K562 (cell line): ENCODE measurements at regions not wholly inside any gene's neighbourhood (a gene's known extent, or its start where the extent isn't known, plus 50 kb on each side); places are given as distances from the start of the nearest gene placed in this dataset.

ENCODE experiments used
- ATAC-seq: fragments of 200-7000 bp; cut with Tn5 transposase; 3 replicates; pipeline ENCODE4 v1.9.1; 2020; ENCODE audit warnings: moderate library complexity
- BruUV-seq: library from RNA; stranded (reverse); fragments of 400-500 nt; replicated peaks from 2 replicates; lab custom pipeline; 2021; lab: Mats Ljungman, UMichigan
- CTCF ChIA-PET: fragments of 300-600 bp; formaldehyde crosslinking; extraction: SDS; loops from one replicate; lab custom pipeline; 2021; ENCODE audit warnings: low intra/inter-chr PET ratio; lab: Yijun Ruan, JAX
- POLR2A ChIA-PET: fragments of 300-600, 350-650 bp; sonication (Branson Sonifier 250); formaldehyde crosslinking; extraction: SDS; loops from one replicate; lab custom pipeline; 2021; ENCODE audit warnings: antibody characterized with exemption, inconsistent platforms; lab: Yijun Ruan, JAX
- DNase-seq, 4 experiments: peaks; one replicate each; pipeline versions ENCODE4 v3.0.0 to v3.0.0-alpha.2; 2011 to 2018; ENCODE audit warnings: low spot score in 3 of 4, mixed read lengths in 3 of 4; ENCODE audit errors: extremely low read depth in 1 of 4
- FAIRE-seq: peaks from 2 replicates; lab custom pipeline; 2011; peaks lifted over from hg19 to GRCh38; lab: Jason Lieb, UNC
- H2AFZ ChIP-seq: 2 replicates; pipeline ENCODE4 v1.6.0; 2011; ENCODE audit warnings: low read depth, low read length, control low read depth, inconsistent platforms
- H3K27ac ChIP-seq: fragments of 200-600 bp; 3 replicates; pipeline ENCODE4 v1.8.0; 2011; ENCODE audit warnings: low read depth, mild to moderate bottlenecking, control low read depth, inconsistent platforms, low read length, moderate library complexity, mixed read lengths; ENCODE audit errors: extremely low read depth
- H3K27me3 ChIP-seq, 2 experiments: fragments of 300-600 bp in 1 of 2; 2 replicates in 1 of 2; 3 replicates in 1 of 2; pipeline versions ENCODE4 v1.6.0 to v1.8.0; 2011; ENCODE audit warnings: inconsistent platforms in 2 of 2, low read length in 2 of 2, mild to moderate bottlenecking in 1 of 2, mixed read lengths in 1 of 2, moderate library complexity in 1 of 2; ENCODE audit not compliant: control insufficient read depth in 2 of 2, insufficient read depth in 2 of 2
- H3K36me3 ChIP-seq: fragments of 300-600 bp; 3 replicates; pipeline ENCODE4 v1.8.0; 2011; ENCODE audit warnings: mild to moderate bottlenecking, low read length, inconsistent platforms; ENCODE audit not compliant: control insufficient read depth, insufficient read depth
- H3K4me1 ChIP-seq, 2 experiments: fragments of 200-600 bp in 1 of 2; replicated peaks in 1 of 2; 2 replicates in 1 of 2; 3 replicates in 1 of 2; pipeline versions ENCODE4 v1.5.1 to v1.8.0; 2011; ENCODE audit warnings: inconsistent platforms in 2 of 2, low read length in 2 of 2, mild to moderate bottlenecking in 1 of 2, mixed read lengths in 1 of 2, moderate library complexity in 1 of 2; ENCODE audit not compliant: control insufficient read depth in 2 of 2, insufficient read depth in 2 of 2
- H3K4me2 ChIP-seq: 2 replicates; pipeline ENCODE4 v1.6.1; 2011; ENCODE audit warnings: low read length, control low read depth, inconsistent platforms, mixed read lengths; ENCODE audit not compliant: insufficient read depth
- H3K4me3 ChIP-seq: fragments of 200-600 bp; sonication (generic), shearing (Covaris generic); 2 replicates; pipeline ENCODE4 v1.5.1; 2016; ENCODE audit warnings: control low read depth, inconsistent platforms
- H3K79me2 ChIP-seq: fragments of 200-600 bp; 3 replicates; pipeline ENCODE4 v1.8.0; 2011; ENCODE audit warnings: low read length, inconsistent platforms; ENCODE audit not compliant: control insufficient read depth, insufficient read depth
- H3K9ac ChIP-seq, 2 experiments: 2 replicates each; pipeline versions ENCODE4 v1.6.0 to v1.6.1; 2011; ENCODE audit warnings: low read depth in 2 of 2, low read length in 2 of 2, control low read depth in 1 of 2, inconsistent platforms in 1 of 2, mild to moderate bottlenecking in 1 of 2, mixed read lengths in 1 of 2; ENCODE audit not compliant: insufficient read depth in 1 of 2
- H3K9me1 ChIP-seq: one replicate; pipeline ENCODE4 v1.6.0; 2011; ENCODE audit warnings: inconsistent platforms, mild to moderate bottlenecking, low read length, moderate library complexity; ENCODE audit not compliant: control insufficient read depth, insufficient read depth
- H3K9me3 ChIP-seq: replicated peaks from 2 replicates; pipeline ENCODE4 v1.5.1; 2011; ENCODE audit warnings: low read depth, low read length, inconsistent platforms; ENCODE audit not compliant: control insufficient read depth, insufficient read depth
- H4K20me1 ChIP-seq: replicated peaks from 2 replicates; pipeline ENCODE4 v1.6.1; 2011; ENCODE audit warnings: low read length, inconsistent platforms, mixed read lengths; ENCODE audit not compliant: control insufficient read depth, insufficient read depth
- MXD1 ChIP-seq: fragments of 250-450 bp; sonication (Bioruptor Pico); IDR thresholded peaks from 2 replicates; pipeline ENCODE4 v1.8.0; 2021; ENCODE audit warnings: borderline replicate concordance, mild to moderate bottlenecking, moderate library complexity; ENCODE audit not compliant: poor library complexity, severe bottlenecking
- PCBP2 ChIP-seq: fragments of 200-400 bp; formaldehyde crosslinking; IDR thresholded peaks from 2 replicates; pipeline ENCODE4 v1.6.1; 2018; ENCODE audit warnings: low read length, low read depth, mild to moderate bottlenecking, moderate library complexity; ENCODE audit not compliant: poor library complexity, severe bottlenecking
- RERE ChIP-seq: sonication (generic); formaldehyde crosslinking; IDR thresholded peaks from 2 replicates; pipeline ENCODE4 v1.8.0; 2023; ENCODE audit warnings: missing genetic modification reagents, mild to moderate bottlenecking, borderline replicate concordance
- UBTF ChIP-seq, 2 experiments: IDR thresholded peaks; 2 replicates each; pipeline ENCODE4 v1.6.1; 2012; ENCODE audit warnings: improper control_type of control experiment in 2 of 2, low read depth in 2 of 2, low read length in 2 of 2, borderline replicate concordance in 1 of 2
- ZBTB17 ChIP-seq: fragments of 450-650 bp; formaldehyde crosslinking; IDR thresholded peaks from 2 replicates; pipeline ENCODE4 v1.4.0; 2020; ENCODE audit warnings: mild to moderate bottlenecking
- ZNF165 ChIP-seq: fragments of 250-450 bp; sonication (Bioruptor Pico); IDR thresholded peaks from 2 replicates; pipeline ENCODE4 v1.4.0; 2020; ENCODE audit warnings: borderline replicate concordance
- ZNF311 ChIP-seq: fragments of 250-450 bp; sonication (Bioruptor Pico); IDR thresholded peaks from 2 replicates; pipeline ENCODE4 v1.4.0; 2020; ENCODE audit warnings: mild to moderate bottlenecking, moderate library complexity
- WGBS: fragments of 100-300 bp; shearing (Covaris generic); methylation state at CpG from one replicate; pipeline ENCODE4 v1.1.6; 2016; ENCODE audit warnings: low coverage, mixed read lengths; ENCODE audit not compliant: insufficient coverage; ENCODE audit errors: missing lambda C conversion rate; 5-methylcytosine and 5-hydroxymethylcytosine counted together
- in situ Hi-C: fragments of 300-500 bp; cut with MboI; formaldehyde crosslinking; loops from 4 replicates; pipeline ENCODE4 v1.15.0; 2018; ENCODE audit warnings: inconsistent platforms, mixed read lengths
- intact Hi-C: fragments of 100-400 bp; cut with micrococcal nuclease; formaldehyde crosslinking; loops from 2 replicates; pipeline ENCODE4 v1.14.2; 2022

- Histone ChIP-seq H3K9me1 (no peaks in the 10 kb centered on the region), H3K4me1 (no peaks in the 10 kb centered on the region), H3K36me3 (no peaks in the 10 kb centered on the region), H3K27ac (no peak overlapping the region), H3K79me2 (no peaks in the 10 kb centered on the region), H2AFZ (no peak overlapping the region), H3K4me2 (no peak overlapping the region), H3K27me3 (no peaks in the 10 kb centered on the region), H4K20me1 (no peaks in the 10 kb centered on the region), H3K9ac (no peak overlapping the region), H3K4me3 (no peak overlapping the region), H3K9me3 (no peaks in the 10 kb centered on the region)
- FAIRE-seq (no peak), ATAC-seq (no peak), DNase-seq (no peak)
- in situ Hi-C loops (no loop called here), intact Hi-C loops (no loop called here)
- WGBS: 10% methylated on average over 1 of the region's 1 CpG
- BruUV-seq: no TSS peak
- CTCF ChIA-PET: no interaction called here
- no peak for TF ChIP-seq ZBTB17 (CRISPR knock-in tag)
- no peak for TF ChIP-seq PCBP2
- POLR2A ChIA-PET: no interaction called here
These were observed 254.4 kb upstream of the POU3F2 start for GRCh38 chr6:98579941-98580340.

- Histone ChIP-seq H3K4me1 (no peaks in the 10 kb centered on the region), H3K9me3 (no peaks in the 10 kb centered on the region), H3K27me3 (no peaks in the 10 kb centered on the region), H4K20me1 (no peaks in the 10 kb centered on the region), H3K9me1 (no peaks in the 10 kb centered on the region), H3K4me3 (no peak overlapping the region), H3K79me2 (no peaks in the 10 kb centered on the region), H3K9ac (no peak overlapping the region), H2AFZ (no peak overlapping the region), H3K36me3 (no peaks in the 10 kb centered on the region), H3K27ac (no peak overlapping the region), H3K4me2 (no peak overlapping the region)
- 0% methylated on average over 1 of the region's 1 CpG for WGBS
- intact Hi-C loops (no loop called here), in situ Hi-C loops (no loop called here)
- BruUV-seq: no TSS peak
- FAIRE-seq (no peak), DNase-seq (no peak), ATAC-seq (no peak)
- ChIA-PET CTCF (no interaction called here), POLR2A (interaction anchor here (0.6 kb wide), 1 partner anchor 132 kb away, joined by 3 read pairs; no protein-coding TSS in a partner anchor)
- TF ChIP-seq ZNF311 (CRISPR knock-in tag) (no peak), RERE (CRISPR knock-in tag) (no peak), ZNF165 (CRISPR knock-in tag) (no peak), MXD1 (CRISPR knock-in tag) (no peak), UBTF (IDR thresholded peaks at IDR 0.05; ENCODE audit: borderline replicate concordance in 1 of 2, low read depth in 2 of 2, low read length in 2 of 2) (no peak)
These were observed 252.7 kb upstream of the POU3F2 start for GRCh38 chr6:98581705-98582104.
